ENCODE measurements at regions not wholly inside any gene's neighbourhood (a gene's known extent, or its start where the extent isn't known, plus 50 kb on each side); places are given as distances from the start of the nearest gene placed in this dataset.

DNA sequence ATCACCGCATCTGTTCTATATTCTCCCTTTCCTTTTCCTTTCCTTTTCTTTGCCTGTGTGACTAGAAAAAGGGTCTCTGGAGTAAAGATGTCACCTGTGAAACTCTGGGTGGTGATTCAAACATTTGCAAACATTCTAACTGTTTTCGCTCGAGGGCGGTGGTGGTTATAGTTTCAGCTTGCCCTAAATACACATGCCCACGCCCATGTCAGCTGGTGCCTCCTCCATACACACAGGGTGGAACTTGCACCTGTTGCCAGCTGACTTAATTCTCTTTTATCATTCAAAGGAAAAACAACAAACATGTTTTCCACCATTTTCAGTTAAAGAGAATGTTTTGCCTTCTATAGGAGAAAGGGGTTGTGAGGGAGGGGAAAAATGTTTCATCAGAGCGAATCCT is 381.9 kb upstream of the ARID1B start:
- H3K36me3 Mint-ChIP-seq (ENCODE audit: low read depth) = no peaks in the 10 kb centered on the region
- intact Hi-C loops (cut with micrococcal nuclease) = no loop called here
- H3K4me3 Mint-ChIP-seq (ENCODE audit: low read depth) = no peak overlapping the region
- H3K4me1 Mint-ChIP-seq (ENCODE audit: low read depth) = peaks cover 12% of the 10 kb centered on the region
- H3K9me3 Mint-ChIP-seq = no peaks in the 10 kb centered on the region
- peaks cover 43% of the 10 kb centered on the region for H3K27me3 Mint-ChIP-seq (ENCODE audit: low read depth)
- H3K27ac Mint-ChIP-seq = no peak overlapping the region
- no peak for DNase-seq (ENCODE audit: low spot score)

DNA sequence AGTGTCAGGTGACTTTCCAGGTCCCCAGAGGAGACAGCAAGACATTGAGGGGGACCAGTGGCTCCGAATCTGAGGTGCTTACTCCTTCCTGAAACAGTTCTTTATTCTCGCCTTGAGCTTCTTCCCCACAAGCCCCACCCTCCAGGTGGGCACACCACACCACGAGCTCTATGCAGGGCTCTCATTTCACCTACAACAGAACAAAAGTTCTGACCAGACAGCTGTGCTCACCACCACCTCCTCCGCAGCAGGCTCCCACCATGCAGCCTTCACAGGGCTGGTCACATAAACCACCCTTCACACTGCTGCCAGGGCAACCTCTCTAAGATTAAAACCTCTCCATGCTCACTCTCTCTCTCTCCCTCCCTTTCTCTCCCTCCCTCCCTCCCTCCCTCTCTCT is 384.5 kb upstream of the ARID1B start:
- Mint-ChIP-seq H3K4me3 (ENCODE audit: low read depth) (no peak overlapping the region), H3K9me3 (no peaks in the 10 kb centered on the region), H3K27ac (no peak overlapping the region), H3K4me1 (ENCODE audit: low read depth) (peaks cover 12% of the 10 kb centered on the region), H3K27me3 (ENCODE audit: low read depth) (peaks cover 34% of the 10 kb centered on the region), H3K36me3 (ENCODE audit: low read depth) (no peaks in the 10 kb centered on the region)
- intact Hi-C loops (cut with micrococcal nuclease) = no loop called here
- DNase-seq (ENCODE audit: low spot score) = no peak

DNA sequence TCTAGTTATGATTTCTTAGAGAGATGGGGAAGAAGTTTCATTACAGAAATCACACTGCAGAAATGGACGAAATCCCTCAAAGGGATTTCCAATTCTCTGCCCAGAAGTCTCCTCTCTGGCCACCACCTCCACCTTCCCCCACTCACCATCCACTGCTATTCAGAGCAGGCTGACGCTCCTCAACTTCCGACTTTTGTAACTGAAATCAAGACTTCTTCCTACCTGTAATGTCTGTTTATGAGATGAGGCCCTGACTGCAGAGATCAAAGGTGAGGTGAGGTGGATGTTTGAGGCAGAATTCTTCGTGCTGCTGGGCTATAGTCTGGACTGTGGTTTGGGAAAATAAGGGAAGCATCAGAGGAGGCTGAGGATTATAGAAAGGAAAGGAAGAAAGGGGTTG is 385.2 kb upstream of the ARID1B start:
- Mint-ChIP-seq H3K9me3 (no peaks in the 10 kb centered on the region), H3K27ac (no peak overlapping the region), H3K4me3 (ENCODE audit: low read depth) (no peak overlapping the region), H3K36me3 (ENCODE audit: low read depth) (no peaks in the 10 kb centered on the region), H3K27me3 (ENCODE audit: low read depth) (peaks cover 34% of the 10 kb centered on the region), H3K4me1 (ENCODE audit: low read depth) (peaks cover 12% of the 10 kb centered on the region)
- DNase-seq (ENCODE audit: low spot score) = no peak
- intact Hi-C loops (cut with micrococcal nuclease) = no loop called here

DNA sequence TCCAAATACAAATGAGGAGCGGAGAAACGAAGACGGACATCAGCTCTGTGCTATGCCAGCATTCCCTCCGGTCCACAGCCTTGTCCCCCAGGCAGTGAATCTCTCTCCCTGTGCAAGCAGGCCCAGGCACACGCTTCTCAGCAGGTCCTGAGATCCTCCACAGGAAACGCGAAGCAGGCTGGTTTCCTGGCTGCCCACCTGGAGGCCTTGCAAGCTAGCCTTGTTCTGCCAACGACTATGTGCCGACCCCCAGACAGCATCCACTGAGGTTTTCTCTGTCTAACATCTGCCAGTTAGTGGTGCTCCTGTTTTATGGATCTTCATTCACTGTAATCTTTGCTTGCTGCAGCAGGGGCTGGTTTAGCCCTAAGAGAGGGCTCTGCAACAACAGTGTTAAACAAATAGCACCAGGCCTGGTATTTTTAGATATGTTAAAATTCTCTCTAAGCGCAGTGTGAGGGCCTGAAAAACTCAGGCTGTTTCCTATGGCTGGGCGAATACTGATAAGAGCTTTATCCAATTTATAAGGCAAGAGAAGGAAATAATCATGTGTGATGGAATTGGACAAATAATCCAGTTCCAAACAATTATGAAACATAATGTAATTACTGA is 386.0 kb upstream of the ARID1B start:
- Mint-ChIP-seq H3K27me3 (ENCODE audit: low read depth) (peaks cover 29% of the 10 kb centered on the region), H3K9me3 (no peaks in the 10 kb centered on the region), H3K36me3 (ENCODE audit: low read depth) (no peaks in the 10 kb centered on the region), H3K4me3 (ENCODE audit: low read depth) (no peak overlapping the region), H3K27ac (no peak overlapping the region), H3K4me1 (ENCODE audit: low read depth) (peaks cover 7% of the 10 kb centered on the region)
- intact Hi-C loops (cut with micrococcal nuclease) = no loop called here
- no peak for DNase-seq (ENCODE audit: low spot score)

DNA sequence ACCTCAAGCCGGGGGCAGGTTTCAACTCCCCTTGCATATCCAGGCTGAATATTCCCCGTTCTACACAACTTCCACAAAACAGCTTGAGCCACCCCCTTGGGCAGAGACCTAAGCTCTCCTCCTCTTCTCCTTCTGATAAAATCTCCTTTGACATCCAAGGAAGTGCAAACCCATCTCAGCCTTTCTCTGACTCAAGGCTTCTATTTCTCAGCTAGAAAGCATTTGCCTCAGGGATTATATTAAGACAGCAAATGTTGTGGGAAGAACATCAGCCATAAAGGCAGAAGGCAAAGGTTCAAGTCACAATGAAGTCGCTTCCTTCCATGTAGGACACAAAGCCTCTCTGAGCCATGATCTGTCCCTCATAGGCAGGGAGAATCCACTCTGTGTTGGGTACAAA is 386.6 kb upstream of the ARID1B start:
- intact Hi-C loops (cut with micrococcal nuclease) = no loop called here
- Mint-ChIP-seq H3K4me3 (ENCODE audit: low read depth) (no peak overlapping the region), H3K27me3 (ENCODE audit: low read depth) (peaks cover 28% of the 10 kb centered on the region), H3K9me3 (no peaks in the 10 kb centered on the region), H3K27ac (no peak overlapping the region), H3K4me1 (ENCODE audit: low read depth) (peaks cover 5% of the 10 kb centered on the region), H3K36me3 (ENCODE audit: low read depth) (no peaks in the 10 kb centered on the region)
- no peak for DNase-seq (ENCODE audit: low spot score)

DNA sequence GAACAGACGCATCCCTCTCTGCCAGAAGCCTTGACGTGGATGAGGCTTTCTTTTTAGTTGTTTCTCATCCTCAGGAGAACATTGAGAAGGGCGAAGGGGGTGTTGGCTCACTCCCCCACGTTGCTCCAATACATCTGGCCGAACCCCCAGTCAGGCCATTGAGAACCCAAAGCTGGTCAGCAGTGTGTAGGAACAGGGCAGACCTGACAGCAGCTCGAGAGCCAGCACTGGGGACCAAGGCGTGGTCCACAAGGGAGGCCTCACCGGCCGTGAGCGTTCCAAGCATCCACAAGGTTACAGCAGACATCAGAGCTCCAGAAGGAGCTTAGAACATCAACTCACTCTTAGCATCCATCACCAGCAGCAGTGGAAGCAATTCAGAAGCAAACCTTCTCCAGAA is 387.9 kb upstream of the ARID1B start:
- DNase-seq (ENCODE audit: low spot score) = no peak
- Mint-ChIP-seq H3K4me3 (ENCODE audit: low read depth) (no peak overlapping the region), H3K9me3 (no peaks in the 10 kb centered on the region), H3K27me3 (ENCODE audit: low read depth) (peaks cover 21% of the 10 kb centered on the region), H3K36me3 (ENCODE audit: low read depth) (no peaks in the 10 kb centered on the region), H3K4me1 (ENCODE audit: low read depth) (no peaks in the 10 kb centered on the region), H3K27ac (no peak overlapping the region)
- intact Hi-C loops (cut with micrococcal nuclease) = no loop called here

DNA sequence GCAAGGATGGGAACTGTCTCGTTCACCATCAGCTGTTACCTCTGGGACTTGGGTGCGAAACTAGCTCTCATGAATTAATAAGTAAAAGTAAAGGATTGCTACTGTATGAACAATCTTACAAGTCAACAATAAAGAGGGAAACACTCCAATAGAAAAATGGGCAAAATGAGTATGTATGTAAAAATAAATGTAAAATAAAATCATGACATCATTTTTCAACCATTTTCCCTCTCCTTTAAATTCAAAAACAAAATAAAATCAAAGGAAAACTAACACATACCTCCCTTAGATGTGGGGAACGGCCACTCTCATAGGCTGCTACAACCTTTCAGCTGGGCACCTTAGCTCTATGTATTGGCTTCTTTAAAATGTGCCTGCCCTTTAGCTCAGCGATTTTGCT is 389.7 kb upstream of the ARID1B start:
- H3K36me3 Mint-ChIP-seq (ENCODE audit: low read depth) = no peaks in the 10 kb centered on the region

DNA sequence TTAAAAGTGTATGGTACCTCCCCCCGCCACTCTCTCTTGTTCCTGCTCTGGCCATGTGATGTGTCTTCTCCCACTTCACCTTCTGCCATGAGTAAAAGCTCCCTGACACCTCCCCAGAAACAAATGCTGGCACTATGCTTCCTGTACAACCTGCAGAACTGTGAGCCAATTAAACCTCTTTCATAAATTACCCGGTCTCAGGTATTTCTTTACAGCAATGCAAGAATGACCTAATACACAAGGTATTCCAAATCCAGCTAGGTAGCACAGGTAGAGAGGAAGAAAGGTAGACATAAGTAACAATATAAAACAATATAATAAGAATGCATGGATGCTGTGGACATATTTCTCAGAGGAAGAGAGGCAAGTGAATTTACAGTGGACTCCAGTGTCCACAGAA is 394.1 kb upstream of the ARID1B start:
- Mint-ChIP-seq H3K4me3 (ENCODE audit: low read depth) (no peak overlapping the region), H3K27ac (no peak overlapping the region), H3K9me3 (no peaks in the 10 kb centered on the region), H3K4me1 (ENCODE audit: low read depth) (no peaks in the 10 kb centered on the region), H3K27me3 (ENCODE audit: low read depth) (no peaks in the 10 kb centered on the region), H3K36me3 (ENCODE audit: low read depth) (no peaks in the 10 kb centered on the region)
- no peak for DNase-seq (ENCODE audit: low spot score)
- intact Hi-C loops (cut with micrococcal nuclease) = no loop called here

More for the DNA sequence above, 389.7 kb upstream of the ARID1B start:
- Mint-ChIP-seq H3K4me3 (ENCODE audit: low read depth) (no peak overlapping the region), H3K27me3 (ENCODE audit: low read depth) (peaks cover 6% of the 10 kb centered on the region), H3K9me3 (no peaks in the 10 kb centered on the region), H3K4me1 (ENCODE audit: low read depth) (no peaks in the 10 kb centered on the region), H3K27ac (no peak overlapping the region)
- intact Hi-C loops (cut with micrococcal nuclease) = no loop called here
- DNase-seq (ENCODE audit: low spot score) = no peak

DNA sequence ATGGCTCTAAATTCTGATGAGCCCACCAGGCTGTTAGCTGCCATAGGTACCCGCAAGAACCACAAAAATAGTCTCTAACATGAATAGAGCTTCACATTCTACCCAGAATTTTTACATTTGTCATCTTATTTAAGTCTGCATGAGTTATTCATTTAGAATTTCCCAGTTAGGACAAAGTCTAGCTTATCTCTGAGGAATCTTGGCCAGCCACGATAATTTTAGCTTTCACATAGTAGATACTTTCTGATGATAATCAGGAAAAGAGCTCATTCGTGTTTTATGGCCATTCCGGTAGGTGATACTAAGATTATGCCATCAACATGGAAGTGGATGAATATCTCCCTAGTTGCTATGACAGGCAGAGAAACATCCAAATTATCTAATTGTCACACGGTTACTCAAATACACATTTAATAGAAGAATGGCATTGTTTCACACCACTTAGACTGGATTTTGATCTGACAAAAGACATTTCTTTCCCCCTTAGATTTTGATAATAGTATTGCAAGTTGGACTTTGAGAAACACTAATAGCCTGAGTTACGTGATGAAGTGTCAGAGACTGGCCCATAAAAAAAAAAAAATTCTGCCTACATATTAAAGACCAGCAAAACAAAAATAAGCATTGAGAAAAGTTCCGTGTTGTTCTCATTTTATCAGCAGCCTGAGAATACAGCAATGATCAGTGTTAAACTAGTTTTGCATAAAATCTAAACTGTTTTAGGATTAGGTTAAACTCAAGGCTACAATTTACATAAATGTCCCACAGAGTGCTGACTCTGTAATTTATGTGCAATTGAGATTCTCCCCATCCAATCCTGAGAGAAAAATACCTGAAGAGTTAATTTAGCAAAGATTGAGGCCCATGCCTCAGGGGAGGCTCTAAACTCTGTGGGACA is 397.5 kb upstream of the ARID1B start:
- H3K36me3 Mint-ChIP-seq (ENCODE audit: low read depth) = no peaks in the 10 kb centered on the region
- H3K27me3 Mint-ChIP-seq (ENCODE audit: low read depth) = no peaks in the 10 kb centered on the region
- H3K4me3 Mint-ChIP-seq (ENCODE audit: low read depth) = no peak overlapping the region
- H3K4me1 Mint-ChIP-seq (ENCODE audit: low read depth) = no peaks in the 10 kb centered on the region
- intact Hi-C loops (cut with micrococcal nuclease) = no loop called here
- H3K9me3 Mint-ChIP-seq = no peaks in the 10 kb centered on the region
- DNase-seq (ENCODE audit: low spot score) = no peak
- no peak overlapping the region for H3K27ac Mint-ChIP-seq

DNA sequence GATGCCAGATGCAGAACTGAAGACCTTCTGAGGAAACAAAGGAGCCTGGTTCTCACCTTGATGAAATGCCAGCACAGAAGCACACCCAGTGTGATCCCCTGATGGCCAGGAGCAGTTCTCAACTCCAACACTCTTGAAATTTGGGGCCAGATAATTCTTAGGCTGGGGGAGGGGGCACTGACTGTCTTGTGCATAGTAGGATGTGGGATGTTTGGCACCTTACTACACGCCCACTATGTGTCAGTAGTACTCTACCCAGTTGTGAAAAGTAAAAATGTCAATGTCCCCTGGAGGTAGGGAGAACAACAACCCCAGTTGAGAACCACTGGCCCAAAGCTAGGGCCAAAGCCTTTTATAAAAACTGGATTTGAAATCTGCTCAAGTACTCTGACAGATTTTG is 398.3 kb upstream of the ARID1B start:
- Mint-ChIP-seq H3K27me3 (ENCODE audit: low read depth) (no peaks in the 10 kb centered on the region), H3K4me3 (ENCODE audit: low read depth) (no peak overlapping the region), H3K9me3 (no peaks in the 10 kb centered on the region), H3K36me3 (ENCODE audit: low read depth) (no peaks in the 10 kb centered on the region), H3K4me1 (ENCODE audit: low read depth) (no peaks in the 10 kb centered on the region), H3K27ac (no peak overlapping the region)
- no peak for DNase-seq (ENCODE audit: low spot score)
- intact Hi-C loops (cut with micrococcal nuclease) = no loop called here

DNA sequence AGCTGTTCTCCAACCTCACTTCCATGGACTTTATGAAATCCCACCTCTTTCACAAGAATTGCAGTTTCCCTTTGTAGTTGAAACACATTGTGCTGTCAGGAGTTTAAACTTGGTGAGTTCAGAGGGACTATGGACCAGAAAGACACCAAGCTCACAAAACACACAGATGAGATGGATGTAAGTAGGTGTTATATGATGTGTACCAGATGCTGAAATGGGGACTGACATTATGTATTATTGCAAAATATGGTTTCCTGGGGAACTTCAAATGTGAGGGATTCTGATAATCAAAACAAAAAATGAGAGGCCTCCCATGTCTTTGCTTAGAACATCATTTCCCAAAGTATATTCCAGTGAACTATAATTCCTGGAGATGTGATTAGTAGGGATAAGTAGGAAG is 401.1 kb upstream of the ARID1B start:
- Mint-ChIP-seq H3K36me3 (ENCODE audit: low read depth) (no peaks in the 10 kb centered on the region), H3K9me3 (no peaks in the 10 kb centered on the region), H3K27ac (no peak overlapping the region), H3K27me3 (ENCODE audit: low read depth) (no peaks in the 10 kb centered on the region), H3K4me3 (ENCODE audit: low read depth) (no peak overlapping the region), H3K4me1 (ENCODE audit: low read depth) (no peaks in the 10 kb centered on the region)
- intact Hi-C loops (cut with micrococcal nuclease) = no loop called here
- no peak for DNase-seq (ENCODE audit: low spot score)

DNA sequence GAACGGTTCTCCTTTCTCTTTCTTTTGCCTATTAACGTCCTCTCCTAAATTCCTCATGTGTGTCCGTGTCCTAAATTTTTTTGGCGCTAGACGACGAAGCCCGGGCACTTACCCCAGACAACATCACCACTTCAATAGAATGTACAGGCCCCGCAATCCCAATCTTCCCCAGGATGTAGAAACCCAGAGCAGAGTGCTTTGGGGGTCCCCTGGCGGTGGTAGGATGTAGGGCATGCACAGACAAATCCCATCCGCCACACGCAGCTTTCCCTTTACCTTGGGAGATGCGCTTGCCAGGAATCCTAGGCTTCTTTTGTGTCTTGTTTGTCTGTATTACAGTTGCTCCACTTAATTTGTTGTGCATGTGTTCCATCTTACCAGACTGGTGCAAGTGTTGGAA is 417.3 kb upstream of the ARID1B start:
- H3K27me3 Mint-ChIP-seq (ENCODE audit: low read depth) = no peaks in the 10 kb centered on the region
- no peaks in the 10 kb centered on the region for H3K36me3 Mint-ChIP-seq (ENCODE audit: low read depth)
- H3K27ac Mint-ChIP-seq = no peak overlapping the region
- no peak overlapping the region for H3K4me3 Mint-ChIP-seq (ENCODE audit: low read depth)
- intact Hi-C loops (cut with micrococcal nuclease) = no loop called here
- H3K9me3 Mint-ChIP-seq = peaks cover 7% of the 10 kb centered on the region
- no peaks in the 10 kb centered on the region for H3K4me1 Mint-ChIP-seq (ENCODE audit: low read depth)
- no peak for DNase-seq (ENCODE audit: low spot score)

DNA sequence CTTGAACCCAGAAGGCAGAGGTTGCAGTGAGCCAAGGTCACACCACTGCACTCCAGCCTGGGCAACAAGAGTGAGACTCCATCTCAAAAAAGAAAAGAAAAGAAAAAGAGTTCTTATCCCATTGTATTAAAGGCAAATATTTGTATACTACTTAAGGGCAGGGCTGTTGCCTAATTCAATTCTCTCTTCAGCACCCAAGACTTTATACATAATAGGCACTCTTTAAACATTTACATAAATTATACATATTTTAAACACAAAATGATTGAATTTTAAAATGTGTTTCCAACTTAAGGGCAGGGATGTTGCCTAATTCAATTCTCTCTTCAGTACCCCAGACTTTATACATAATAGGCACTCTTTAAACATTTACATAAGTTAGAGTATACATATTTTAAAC is 424.3 kb upstream of the ARID1B start:
- Mint-ChIP-seq H3K27ac (no peak overlapping the region), H3K36me3 (ENCODE audit: low read depth) (no peaks in the 10 kb centered on the region), H3K4me3 (ENCODE audit: low read depth) (no peak overlapping the region), H3K4me1 (ENCODE audit: low read depth) (no peaks in the 10 kb centered on the region), H3K9me3 (no peaks in the 10 kb centered on the region), H3K27me3 (ENCODE audit: low read depth) (no peaks in the 10 kb centered on the region)
- intact Hi-C loops (cut with micrococcal nuclease) = no loop called here
- no peak for DNase-seq (ENCODE audit: low spot score)

Data from activated T-helper 2 cell treated with anti-CD3 and anti-CD28 coated beads, Interferon-gamma antibody, Interleukin-2, Interleukin-4, amounts not matched to agents 10 μg/mL and 5 μg/mL and 100 μg/mL, durations not matched to agents 14 hours and 24 hours and 36 hours (primary cell).